ENCODE measurements at regions not wholly inside any gene's neighbourhood (a gene's known extent, or its start where the extent isn't known, plus 50 kb on each side); places are given as distances from the start of the nearest gene placed in this dataset.

DNA sequence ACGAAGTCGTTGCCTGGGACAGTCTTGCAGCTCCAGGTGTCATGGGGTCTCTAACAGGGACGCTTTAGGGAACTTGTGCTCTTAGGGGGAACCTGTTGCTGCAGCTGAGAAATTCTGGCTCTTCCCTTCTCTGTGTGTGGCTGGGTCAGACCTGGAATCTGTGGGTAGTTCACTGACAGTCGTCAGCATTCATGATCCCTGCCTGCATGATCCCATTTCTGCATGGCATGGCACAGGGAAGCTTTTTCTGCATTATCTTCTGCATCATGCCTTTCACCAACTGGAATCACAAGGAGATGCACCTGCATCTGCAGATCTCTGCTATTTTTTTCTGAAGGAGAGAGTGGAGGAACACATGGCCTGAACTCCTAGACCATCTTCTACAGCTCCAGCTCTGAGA is 85.6 kb downstream of the SOX9 start:
- DNase-seq (ENCODE audit: low read depth in 1 of 2, low spot score in 1 of 2), result no peak

GRCh38 chr17:72208832-72209231 is 88.0 kb downstream of the SOX9 start:
- DNase-seq (ENCODE audit: low read depth in 1 of 2, low spot score in 1 of 2), result no peak

- no peak for DNase-seq (ENCODE audit: low read depth in 1 of 2, low spot score in 1 of 2)
Observed at GRCh38 chr17:72212041-72212440, 91.2 kb downstream of the SOX9 start.

DNA sequence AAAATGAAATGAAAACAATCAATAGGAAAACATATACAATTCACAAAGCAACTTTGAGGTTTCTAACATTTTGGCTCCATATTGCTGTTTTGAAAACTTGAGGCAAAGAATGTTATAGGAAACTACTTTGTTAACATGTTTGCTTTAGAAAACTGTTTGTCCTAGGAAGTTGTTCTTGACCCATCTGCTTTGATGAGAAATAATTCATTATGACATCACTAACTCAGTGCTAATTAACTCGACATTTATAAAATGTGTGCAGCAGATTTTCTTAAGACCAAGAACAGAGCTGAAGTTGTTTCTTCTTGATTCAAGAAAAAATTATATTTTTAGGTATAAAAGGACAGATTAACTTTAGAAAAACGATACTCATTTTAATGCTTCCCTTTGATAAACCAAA is 94.7 kb downstream of the SOX9 start:
- no peak for DNase-seq (ENCODE audit: low read depth in 1 of 2, low spot score in 1 of 2)

GRCh38 chr17:72215928-72216327 is 95.1 kb downstream of the SOX9 start:
- no peak for DNase-seq (ENCODE audit: low read depth in 1 of 2, low spot score in 1 of 2)

GRCh38 chr17:72219137-72219823 is 98.5 kb downstream of the SOX9 start:
- no peak for DNase-seq (ENCODE audit: low read depth in 1 of 2, low spot score in 1 of 2)

DNA sequence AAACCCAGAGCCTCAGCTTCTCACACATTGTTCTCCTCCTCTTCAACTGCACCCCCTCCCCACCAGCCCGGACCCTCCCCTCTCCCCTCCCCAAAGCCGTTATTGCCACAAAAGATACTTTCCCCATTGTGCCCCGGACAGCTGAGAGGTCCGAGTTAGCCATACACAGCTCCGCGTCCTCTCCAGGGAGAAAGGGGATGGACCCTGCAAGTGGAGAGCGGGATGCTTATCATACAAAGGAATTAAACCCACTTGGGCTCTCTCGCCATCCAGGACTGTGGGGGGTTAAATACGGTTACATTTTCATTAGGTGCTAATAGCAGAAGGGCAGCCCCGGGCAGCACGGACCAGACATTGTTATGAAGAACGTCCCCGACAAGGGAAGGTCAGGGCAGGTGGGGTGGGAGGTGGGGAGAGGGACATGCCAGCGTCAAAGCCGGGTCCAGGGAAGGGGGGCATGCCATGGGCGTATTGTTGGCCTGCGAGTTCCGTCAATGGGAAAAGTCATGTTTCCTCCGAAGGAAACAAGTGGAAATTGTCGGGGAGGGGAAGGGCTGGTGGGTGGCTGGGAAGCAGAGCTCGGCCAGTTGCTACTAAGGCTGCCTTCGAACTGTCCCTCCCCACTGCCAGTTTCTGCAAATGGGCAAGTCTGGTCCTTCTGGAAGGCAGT is 99.1 kb downstream of the SOX9 start:
- DNase-seq (ENCODE audit: low read depth in 1 of 2, low spot score in 1 of 2), result no peak

GRCh38 chr17:72222661-72223380 is 102.0 kb downstream of the SOX9 start:
- DNase-seq (ENCODE audit: low read depth in 1 of 2, low spot score in 1 of 2), result no peak

DNA sequence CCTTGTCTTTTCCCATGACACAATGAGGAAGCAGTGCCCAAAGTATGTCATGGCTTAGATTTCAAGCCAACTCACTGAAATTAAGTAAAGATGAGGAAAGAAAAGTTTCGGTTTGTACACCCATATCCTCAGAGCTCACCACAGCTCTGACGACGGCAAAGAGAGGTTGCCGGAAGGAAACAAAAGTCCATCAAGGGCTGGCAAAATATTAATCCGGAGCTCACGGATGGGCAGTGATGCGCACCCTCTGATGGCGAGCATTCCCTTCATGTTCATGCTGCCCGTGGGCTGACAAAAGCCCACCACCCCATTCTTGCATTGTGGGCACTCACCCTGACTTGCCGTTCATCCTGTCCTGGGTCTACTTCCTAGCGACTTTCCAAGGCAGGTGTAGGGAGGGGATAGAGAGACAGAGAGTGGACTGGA is 103.1 kb downstream of the SOX9 start:
- no peak for DNase-seq (ENCODE audit: low read depth in 1 of 2, low spot score in 1 of 2)

- no peak for DNase-seq (ENCODE audit: low read depth in 1 of 2, low spot score in 1 of 2)
Observed at GRCh38 chr17:72226322-72226721, 105.5 kb downstream of the SOX9 start.

- DNase-seq (ENCODE audit: low read depth in 1 of 2, low spot score in 1 of 2), result no peak
Observed at GRCh38 chr17:72233986-72234385, 113.2 kb downstream of the SOX9 start.

DNA sequence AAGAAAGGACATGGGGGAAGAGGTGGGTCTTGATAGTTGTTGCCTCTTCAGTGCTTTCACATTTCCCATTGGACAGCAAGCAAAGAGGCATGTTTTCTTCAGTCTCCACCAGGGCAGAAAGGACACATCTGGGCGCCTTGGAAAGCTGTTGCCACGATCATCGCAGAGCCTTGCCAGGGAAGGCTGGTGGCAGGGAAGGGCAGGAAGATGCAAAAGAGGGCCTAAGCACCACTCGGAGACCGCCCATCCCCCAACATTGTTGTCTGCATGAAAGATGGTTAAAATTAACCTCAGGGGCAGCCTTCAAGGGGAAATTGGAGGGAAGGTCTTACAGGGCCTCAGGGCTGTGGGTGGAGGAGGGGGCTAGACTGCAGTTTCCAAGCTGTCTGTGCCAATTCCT is 114.2 kb downstream of the SOX9 start:
- DNase-seq (ENCODE audit: low read depth in 1 of 2, low spot score in 1 of 2), result no peak

GRCh38 chr17:72236980-72237633 is 116.3 kb downstream of the SOX9 start:
- DNase-seq (ENCODE audit: low read depth in 1 of 2, low spot score in 1 of 2), result no peak

GRCh38 chr17:72238157-72238673 is 117.4 kb downstream of the SOX9 start:
- DNase-seq (ENCODE audit: low read depth in 1 of 2, low spot score in 1 of 2), result no peak

GRCh38 chr17:72239548-72239947 is 118.7 kb downstream of the SOX9 start:
- DNase-seq (ENCODE audit: low read depth in 1 of 2, low spot score in 1 of 2), result no peak

DNA sequence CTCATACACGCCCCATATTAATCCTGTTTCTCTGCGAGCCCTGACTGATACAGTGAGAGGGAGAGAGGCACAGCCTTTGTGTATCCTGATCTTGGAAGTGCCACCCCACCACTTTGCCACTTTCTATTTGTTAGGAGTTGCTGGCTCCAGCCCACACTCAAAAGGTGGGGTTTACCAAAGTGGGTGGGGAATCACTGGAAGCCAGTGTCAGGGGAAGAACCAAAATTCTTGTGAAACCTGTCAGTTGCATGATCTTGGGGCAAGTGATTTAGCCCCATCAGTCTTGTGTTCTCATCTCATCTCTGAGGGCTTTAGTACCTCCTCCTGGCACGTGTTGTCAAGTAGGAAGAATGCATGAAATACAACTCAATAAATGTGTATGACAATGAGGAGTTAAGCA is 119.5 kb downstream of the SOX9 start:
- no peak for DNase-seq (ENCODE audit: low read depth in 1 of 2, low spot score in 1 of 2)

GRCh38 chr17:72244494-72244893 is 123.7 kb downstream of the SOX9 start:
- no peak for DNase-seq (ENCODE audit: low read depth in 1 of 2, low spot score in 1 of 2)

- DNase-seq (ENCODE audit: low read depth in 1 of 2, low spot score in 1 of 2), result no peak
Observed at GRCh38 chr17:72244956-72245355, 124.1 kb downstream of the SOX9 start.

DNA sequence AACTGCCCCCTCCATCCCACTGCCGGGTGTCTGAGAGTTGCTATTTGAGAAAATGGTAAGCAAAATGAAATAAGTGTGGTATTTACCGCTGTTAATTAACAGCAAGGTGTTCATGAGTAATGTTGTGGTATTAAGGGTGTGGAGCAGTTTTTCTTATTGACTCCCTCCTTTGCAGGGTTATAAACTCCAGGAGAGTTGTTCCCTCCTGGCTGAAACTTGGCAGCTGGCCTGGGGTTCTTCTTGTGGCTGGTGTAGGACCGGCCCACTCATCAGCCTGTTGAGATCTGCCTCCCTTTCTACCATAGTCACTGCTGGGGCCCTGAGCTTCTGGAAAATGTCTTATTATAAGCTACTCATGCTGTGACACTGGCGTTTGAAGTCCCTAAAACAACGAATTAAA is 128.6 kb downstream of the SOX9 start:
- no peak for DNase-seq (ENCODE audit: low read depth in 1 of 2, low spot score in 1 of 2)

DNA sequence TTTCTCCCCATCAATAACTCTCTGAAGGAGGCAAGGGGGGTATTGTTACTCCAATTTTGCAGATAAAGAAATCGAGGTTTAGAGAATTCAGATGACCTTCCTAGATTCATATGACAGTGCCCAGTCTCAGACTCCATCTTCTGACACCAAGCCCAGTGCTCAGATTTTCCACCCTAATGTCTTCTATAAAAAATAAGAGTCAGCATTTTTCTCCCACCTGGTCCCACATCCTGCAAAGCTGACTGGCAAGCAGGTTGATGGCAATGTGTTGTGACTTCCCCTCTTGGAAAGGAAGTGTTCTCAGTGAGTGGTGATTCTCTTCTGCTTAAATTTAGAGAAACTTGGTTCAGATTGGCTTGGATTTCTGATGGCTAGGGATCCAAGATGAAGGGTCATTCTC is 129.4 kb downstream of the SOX9 start:
- no peak for DNase-seq (ENCODE audit: low read depth in 1 of 2, low spot score in 1 of 2)

- no peak for DNase-seq (ENCODE audit: low read depth in 1 of 2, low spot score in 1 of 2)
Observed at GRCh38 chr17:72253597-72253996, 132.8 kb downstream of the SOX9 start.

All from stimulated activated CD4-positive, alpha-beta T cell treated with anti-CD3 and anti-CD28 coated beads, Interleukin-15, amount 100 ng/mL, for 1 hour (primary cell).